SK-N-MC (cell line): ENCODE measurements at regions not wholly inside any gene's neighbourhood (a gene's known extent, or its start where the extent isn't known, plus 50 kb on each side); places are given as distances from the start of the nearest gene placed in this dataset.

ENCODE experiments used
- DNase-seq: peaks from one replicate; pipeline ENCODE4 v3.0.0-alpha.2; 2011; ENCODE audit warnings: low read depth, low spot score
- H3K27ac ChIP-seq: fragments of 200-600 bp; sonication (generic); 2 replicates; pipeline ENCODE4 v1.5.1; 2016; ENCODE audit warnings: mixed run types
- H3K36me3 ChIP-seq: fragments of 200-600 bp; sonication (generic); 2 replicates; pipeline ENCODE4 v1.6.1; 2017; ENCODE audit warnings: antibody characterized with exemption, low read length, mixed read lengths; ENCODE audit not compliant: insufficient read depth
- H3K4me3 ChIP-seq: fragments of 200-600 bp; sonication (generic); 2 replicates; pipeline ENCODE4 v1.5.1; 2016
- H3K9ac ChIP-seq: fragments of 200-600 bp; sonication (generic); 2 replicates; pipeline ENCODE4 v1.8.0; 2017; ENCODE audit warnings: mixed run types, mixed read lengths; ENCODE audit not compliant: insufficient read length
- H3K9me3 ChIP-seq: fragments of 200-600 bp; sonication (generic); 2 replicates; pipeline ENCODE4 v1.6.1; 2017; ENCODE audit warnings: low read depth, mild to moderate bottlenecking, antibody characterized with exemption, low read length, moderate library complexity, mixed read lengths
- EZH2 ChIP-seq: fragments of 200-600 bp; sonication (generic); IDR thresholded peaks from one replicate; pipeline ENCODE4 v1.6.1; 2017; ENCODE audit warnings: antibody characterized with exemption
- FOXP2 ChIP-seq: optimal IDR thresholded peaks from 2 replicates; pipeline ENCODE3; 2011; ENCODE audit warnings: mild to moderate bottlenecking, moderate library complexity; ENCODE audit not compliant: insufficient read depth; ENCODE audit errors: extremely low read length, control extremely low read depth
- POLR2AphosphoS5 ChIP-seq: IDR thresholded peaks from 2 replicates; pipeline ENCODE4 v1.6.1; 2012; ENCODE audit warnings: mild to moderate bottlenecking, low read depth, low read length, borderline replicate concordance

DNA sequence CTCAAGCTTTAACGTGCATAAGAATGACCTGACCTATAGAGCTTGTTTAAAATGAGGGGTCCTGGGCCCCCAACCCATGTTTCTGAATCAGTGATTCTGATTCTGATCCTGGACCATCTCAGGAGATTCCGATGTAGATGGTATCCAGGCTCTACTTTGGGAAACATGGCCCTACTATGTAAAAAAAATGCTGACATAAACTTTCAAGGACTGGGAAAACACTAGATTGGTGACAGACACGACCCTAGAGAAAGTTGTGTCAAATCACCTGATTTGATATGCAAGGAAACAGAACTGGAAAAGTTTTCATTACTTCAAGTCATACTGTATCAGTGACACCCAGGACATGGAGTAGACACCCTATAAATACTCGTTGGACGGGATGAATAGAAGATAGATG is 328.5 kb downstream of the HNRNPD start:
- DNase-seq: no peak
- TF ChIP-seq FOXP2 (no peak), POLR2AphosphoS5 (no peak), EZH2 (no peak)
- Histone ChIP-seq H3K9ac (no peak overlapping the region), H3K36me3 (no peaks in the 10 kb centered on the region), H3K4me3 (no peak overlapping the region), H3K9me3 (no peaks in the 10 kb centered on the region), H3K27ac (no peak overlapping the region)

DNA sequence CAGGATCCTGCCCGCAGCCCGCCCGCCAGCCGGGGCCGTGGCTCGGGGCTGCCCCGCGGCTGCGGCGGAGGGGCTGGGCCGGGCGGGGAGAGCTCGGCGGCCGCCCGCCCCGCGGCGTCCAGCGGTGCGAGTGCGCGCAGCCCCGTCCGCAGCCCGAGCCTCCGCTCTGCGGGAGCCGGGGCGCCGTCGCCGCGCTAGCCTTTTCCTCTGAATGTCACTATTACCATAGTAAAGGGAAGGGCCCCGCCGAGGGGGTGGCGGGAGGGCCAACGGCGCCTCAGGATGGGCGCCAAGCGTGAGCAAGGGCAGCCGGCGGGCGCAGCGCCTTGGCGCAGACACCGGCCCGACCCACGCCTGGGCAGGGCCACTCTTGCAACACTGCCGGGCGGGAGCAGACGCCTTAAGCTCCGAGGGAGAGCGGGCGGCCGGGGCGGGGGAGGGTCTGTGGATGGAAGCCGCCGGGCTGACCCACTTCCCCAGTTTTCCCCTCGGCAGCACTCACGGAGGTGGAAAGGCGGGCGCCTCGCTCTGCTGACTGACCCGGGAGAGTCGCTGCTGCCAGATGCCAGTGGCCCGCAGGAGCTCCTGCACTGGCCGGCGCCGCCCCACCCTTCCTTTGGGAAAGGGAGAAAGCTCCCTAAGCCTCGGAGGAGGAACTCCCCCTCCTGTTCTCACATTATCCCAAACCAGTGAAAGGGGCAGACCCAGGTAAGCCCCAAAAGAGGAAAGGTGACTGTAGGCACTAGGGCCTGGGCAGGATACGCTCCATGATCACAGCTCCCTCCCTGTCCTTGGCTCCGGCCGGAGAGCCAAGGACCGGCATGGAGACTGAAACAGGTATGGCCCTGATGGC is 329.4 kb downstream of the HNRNPD start:
- TF ChIP-seq POLR2AphosphoS5 (no peak), FOXP2 (peak; percentile 27)
- Histone ChIP-seq H3K36me3 (no peaks in the 10 kb centered on the region), H3K4me3 (peak overlapping the region; percentile 82), H3K27ac (no peak overlapping the region), H3K9ac (peak overlapping the region; percentile 9), H3K9me3 (no peaks in the 10 kb centered on the region)
- no peak for DNase-seq

DNA sequence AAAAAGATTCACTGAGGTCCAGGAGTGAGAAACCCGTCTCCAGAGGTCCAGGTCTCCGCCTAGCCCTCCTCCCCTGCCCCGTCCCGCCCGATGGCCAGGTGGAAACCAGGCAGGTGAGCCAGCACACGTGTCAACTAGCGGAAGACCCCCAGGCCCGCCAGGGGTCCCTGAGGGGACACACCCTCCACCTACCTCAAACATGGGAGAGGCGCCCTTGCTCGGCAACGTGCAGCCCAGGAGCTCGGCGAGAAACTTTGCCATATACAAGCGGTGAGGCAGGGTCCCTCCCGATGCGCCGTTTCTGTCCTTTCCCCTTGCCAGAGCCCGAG is 330.0 kb downstream of the HNRNPD start:
- Histone ChIP-seq H3K4me3 (peak overlapping the region; percentile 82), H3K9me3 (no peaks in the 10 kb centered on the region), H3K36me3 (no peaks in the 10 kb centered on the region), H3K9ac (no peak overlapping the region), H3K27ac (no peak overlapping the region)
- no peak for TF ChIP-seq POLR2AphosphoS5
- DNase-seq: no peak

DNA sequence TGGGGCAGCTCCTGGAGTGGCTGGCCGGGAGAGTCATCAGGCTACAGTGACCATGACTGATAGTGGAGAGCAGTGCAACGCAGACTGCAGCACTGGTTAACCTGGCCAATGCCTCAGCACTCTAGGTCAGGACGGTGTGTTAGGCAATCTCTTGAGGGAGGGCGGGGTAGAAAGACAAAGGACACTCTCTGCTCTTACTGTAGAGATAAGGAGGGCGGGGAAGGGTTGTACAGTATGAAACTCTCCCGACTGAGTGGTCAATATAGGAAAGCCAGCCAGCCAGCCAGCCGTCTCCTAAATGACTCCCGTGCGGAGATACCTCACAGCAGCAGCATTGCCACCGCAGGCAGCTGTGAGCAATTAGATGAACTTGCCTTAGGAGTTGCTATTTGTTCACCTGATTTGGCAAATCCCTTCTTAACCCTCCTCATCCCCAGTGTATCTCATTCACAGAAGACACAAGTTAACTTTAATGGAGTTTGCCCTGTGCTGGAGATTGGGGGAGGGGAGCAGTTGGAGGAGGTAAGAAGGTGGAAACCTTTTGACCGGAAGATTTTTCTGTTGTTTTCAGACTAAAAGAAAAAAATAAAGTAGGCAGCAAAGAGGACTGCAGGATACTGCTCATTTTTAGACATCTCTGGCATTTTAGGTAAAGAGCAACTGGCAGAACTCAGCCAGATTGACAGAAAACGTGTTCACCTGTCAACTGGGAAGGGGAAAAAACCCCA is 330.5 kb downstream of the HNRNPD start:
- Histone ChIP-seq H3K4me3 (peak overlapping the region; percentile 82), H3K36me3 (no peaks in the 10 kb centered on the region), H3K27ac (no peak overlapping the region), H3K9me3 (no peaks in the 10 kb centered on the region), H3K9ac (no peak overlapping the region)
- DNase-seq: no peak
- no peak for TF ChIP-seq EZH2
- no peak for TF ChIP-seq POLR2AphosphoS5
- TF ChIP-seq FOXP2: no peak

DNA sequence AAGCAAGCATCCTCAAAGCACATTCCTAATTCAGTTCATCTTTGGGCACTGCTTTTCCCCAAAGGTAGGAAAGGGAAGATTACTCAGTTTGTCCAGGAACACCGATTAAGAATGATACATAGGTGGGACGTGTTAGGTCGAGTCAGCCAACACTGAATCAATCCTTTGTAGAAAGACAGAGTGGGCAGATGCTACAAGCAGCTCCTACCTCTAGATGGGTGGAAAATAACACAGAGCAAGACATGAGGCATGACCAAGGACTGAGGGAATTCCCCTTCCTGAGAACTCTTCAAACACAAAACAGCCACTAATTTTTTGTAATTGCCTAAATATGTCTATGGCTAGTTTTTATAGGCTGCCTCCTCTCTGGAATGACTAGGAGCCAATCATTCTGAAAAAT is 331.7 kb downstream of the HNRNPD start:
- H3K27ac ChIP-seq: no peak overlapping the region
- H3K9ac ChIP-seq: no peak overlapping the region
- no peak for TF ChIP-seq FOXP2
- TF ChIP-seq EZH2: no peak
- no peak for TF ChIP-seq POLR2AphosphoS5
- no peak for DNase-seq
- H3K4me3 ChIP-seq: no peak overlapping the region
- H3K9me3 ChIP-seq: no peaks in the 10 kb centered on the region
- no peaks in the 10 kb centered on the region for H3K36me3 ChIP-seq

DNA sequence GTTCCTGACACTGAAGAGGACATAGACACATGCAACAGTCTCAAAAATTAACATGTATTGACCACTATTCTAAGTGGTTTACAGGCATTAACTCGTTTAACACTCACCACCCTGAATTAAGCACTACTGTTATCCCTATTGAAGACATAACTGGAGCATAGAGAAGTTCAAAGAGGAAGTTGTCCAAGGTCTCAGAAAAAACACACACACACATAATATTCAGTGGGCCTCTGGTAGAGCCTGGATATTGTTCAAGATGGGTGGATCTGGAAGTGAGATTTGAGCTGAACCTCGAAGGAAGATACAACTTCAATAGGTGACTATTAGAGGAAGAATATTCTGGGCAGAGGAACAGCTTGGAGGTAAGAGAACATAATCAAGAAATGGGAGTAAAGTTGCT is 334.9 kb downstream of the HNRNPD start:
- no peak for TF ChIP-seq POLR2AphosphoS5
- no peak for TF ChIP-seq FOXP2
- TF ChIP-seq EZH2: no peak
- H3K4me3 ChIP-seq: no peak overlapping the region
- H3K36me3 ChIP-seq: no peaks in the 10 kb centered on the region
- no peak for DNase-seq
- H3K9ac ChIP-seq: no peak overlapping the region
- no peak overlapping the region for H3K27ac ChIP-seq
- no peaks in the 10 kb centered on the region for H3K9me3 ChIP-seq

DNA sequence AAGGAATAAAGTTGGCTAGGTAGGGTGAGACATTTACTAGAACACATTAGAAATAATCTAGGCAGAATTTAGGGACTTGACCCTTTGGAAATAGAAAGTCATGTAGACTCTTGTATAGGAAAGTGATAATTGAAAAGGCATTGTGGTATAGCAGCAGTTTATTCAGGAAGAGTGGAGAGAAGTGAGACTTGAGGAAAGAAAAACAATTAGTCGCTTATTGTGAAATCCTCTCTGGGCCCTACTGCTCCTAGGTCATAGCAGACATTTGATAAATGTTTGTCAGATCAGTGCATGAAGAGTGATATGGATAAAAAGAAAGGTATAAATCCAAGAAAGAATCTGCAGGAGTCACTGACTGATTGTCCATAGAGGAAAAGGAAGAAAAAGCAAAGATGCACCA is 337.6 kb downstream of the HNRNPD start:
- DNase-seq: no peak
- H3K36me3 ChIP-seq: no peaks in the 10 kb centered on the region
- TF ChIP-seq FOXP2 (no peak), EZH2 (no peak), POLR2AphosphoS5 (no peak)
- H3K9me3 ChIP-seq: no peaks in the 10 kb centered on the region
- no peak overlapping the region for H3K4me3 ChIP-seq
- no peak overlapping the region for H3K9ac ChIP-seq
- H3K27ac ChIP-seq: no peak overlapping the region

DNA sequence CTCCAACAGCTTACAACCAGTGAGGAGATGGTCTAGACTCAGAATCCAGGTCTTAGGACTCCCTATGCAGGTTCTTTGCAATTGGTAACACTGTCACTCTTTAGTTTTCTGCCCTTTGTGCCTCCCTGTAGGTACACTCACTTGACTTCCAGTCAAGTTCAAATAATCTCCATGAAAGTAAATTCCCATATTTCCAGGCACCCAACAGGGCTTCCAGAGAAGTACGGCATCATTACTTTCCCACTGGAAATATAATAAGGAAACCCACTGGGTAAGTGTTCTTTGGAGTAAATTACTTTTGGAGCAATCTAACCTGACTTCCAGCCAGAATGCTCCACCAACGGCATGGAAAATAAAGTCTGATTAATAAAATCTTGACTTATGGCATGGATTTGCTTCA is 338.9 kb downstream of the HNRNPD start:
- DNase-seq: no peak
- Histone ChIP-seq H3K27ac (no peak overlapping the region), H3K9ac (no peak overlapping the region), H3K36me3 (no peaks in the 10 kb centered on the region), H3K4me3 (no peak overlapping the region), H3K9me3 (no peaks in the 10 kb centered on the region)
- TF ChIP-seq FOXP2 (no peak), POLR2AphosphoS5 (no peak), EZH2 (no peak)
